Liver (tissue), 7 donors: ENCODE measurements at regions not wholly inside any gene's neighbourhood (a gene's known extent, or its start where the extent isn't known, plus 50 kb on each side); places are given as distances from the start of the nearest gene placed in this dataset.

Experiments used
- DNase-seq: peaks from one replicate; pipeline ENCODE4 v3.0.0-alpha.2; 2017; ENCODE audit warnings: low spot score
- H3K27ac ChIP-seq, 2 donors: one replicate each; pipeline ENCODE4 v1.7.0; 2013; ENCODE audit warnings: inconsistent platforms in 2 of 2, low read length in 2 of 2, control low read depth in 1 of 2, low read depth in 1 of 2, mild to moderate bottlenecking in 1 of 2
- H3K27me3 ChIP-seq, 4 donors: one replicate each; pipeline versions ENCODE4 v1.6.1 to v1.7.0; 2013; ENCODE audit warnings: low read length in 3 of 4, inconsistent platforms in 1 of 4, mild to moderate bottlenecking in 1 of 4, moderate library complexity in 1 of 4; ENCODE audit not compliant: control insufficient read depth in 4 of 4, insufficient read depth in 4 of 4
- H3K36me3 ChIP-seq, 4 donors: one replicate each; pipeline versions ENCODE4 v1.6.1 to v1.7.0; 2013; ENCODE audit warnings: low read length in 3 of 4, mild to moderate bottlenecking in 3 of 4, low read depth in 1 of 4, moderate library complexity in 1 of 4; ENCODE audit not compliant: control insufficient read depth in 4 of 4, insufficient read depth in 3 of 4
- H3K4me1 ChIP-seq, 4 donors: one replicate each; pipeline versions ENCODE4 v1.6.1 to v1.7.0; 2013; ENCODE audit warnings: low read length in 3 of 4, mild to moderate bottlenecking in 3 of 4, moderate library complexity in 1 of 4; ENCODE audit not compliant: control insufficient read depth in 4 of 4, insufficient read depth in 4 of 4
- H3K4me3 ChIP-seq, 3 donors: one replicate each; pipeline versions ENCODE4 v1.6.1 to v1.7.0; 2013; ENCODE audit warnings: low read length in 3 of 3, control low read depth in 1 of 3, low read depth in 1 of 3, mild to moderate bottlenecking in 1 of 3
- H3K9ac ChIP-seq, 2 donors: one replicate each; pipeline ENCODE4 v1.7.0; 2013; ENCODE audit warnings: low read length in 2 of 2, mild to moderate bottlenecking in 2 of 2, moderate library complexity in 2 of 2, control low read depth in 1 of 2, low read depth in 1 of 2
- H3K9me3 ChIP-seq, 4 donors: one replicate each; pipeline versions ENCODE4 v1.6.1 to v1.7.0; 2013; ENCODE audit warnings: low read length in 3 of 4; ENCODE audit not compliant: control insufficient read depth in 4 of 4
- ATF3 ChIP-seq: IDR thresholded peaks from 2 replicates; pipeline ENCODE4 v1.6.1; 2016; ENCODE audit warnings: antibody characterized with exemption
- EGR1 ChIP-seq, 2 donors: IDR thresholded peaks; 2 replicates each; pipeline ENCODE4 v1.6.1; 2016 to 2018; ENCODE audit warnings: antibody characterized with exemption in 2 of 2, low read depth in 2 of 2
- FOXA1 ChIP-seq: IDR thresholded peaks from 2 replicates; pipeline ENCODE4 v1.6.1; 2016; ENCODE audit warnings: antibody characterized with exemption
- FOXA2 ChIP-seq: IDR thresholded peaks from 2 replicates; pipeline ENCODE4 v1.6.1; 2016; ENCODE audit warnings: antibody characterized with exemption
- GABPA ChIP-seq, 2 donors: IDR thresholded peaks in 1 of 2; conservative IDR thresholded peaks in 1 of 2; 2 replicates each; pipeline ENCODE4 v1.6.1; 2016; ENCODE audit warnings: antibody characterized with exemption in 2 of 2, mild to moderate bottlenecking in 1 of 2, moderate library complexity in 1 of 2
- HNF4A ChIP-seq, 2 donors: conservative IDR thresholded peaks; 2 replicates each; pipeline ENCODE4 v1.6.1; 2016; ENCODE audit warnings: antibody characterized with exemption in 2 of 2, mild to moderate bottlenecking in 2 of 2
- HNF4G ChIP-seq: IDR thresholded peaks from 2 replicates; pipeline ENCODE4 v1.6.1; 2016; ENCODE audit warnings: antibody characterized with exemption
- MAX ChIP-seq: IDR thresholded peaks from 2 replicates; pipeline ENCODE4 v1.6.1; 2016; ENCODE audit warnings: antibody characterized with exemption
- NR2F2 ChIP-seq: IDR thresholded peaks from 2 replicates; pipeline ENCODE4 v1.6.1; 2016; ENCODE audit warnings: antibody characterized with exemption
- RAD21 ChIP-seq, 2 donors: IDR thresholded peaks; 2 replicates each; pipeline ENCODE4 v1.6.1; 2016; ENCODE audit warnings: antibody characterized with exemption in 2 of 2, mild to moderate bottlenecking in 2 of 2
- REST ChIP-seq: IDR thresholded peaks from 2 replicates; pipeline ENCODE4 v1.6.1; 2016; ENCODE audit warnings: antibody characterized with exemption, mild to moderate bottlenecking
- RXRA ChIP-seq, 2 donors: IDR thresholded peaks; 2 replicates each; pipeline ENCODE4 v1.6.1; 2017 to 2018; ENCODE audit warnings: antibody characterized with exemption in 2 of 2, mild to moderate bottlenecking in 1 of 2
- TAF1 ChIP-seq: conservative IDR thresholded peaks from 2 replicates; pipeline ENCODE4 v1.6.1; 2016; ENCODE audit warnings: antibody characterized with exemption, mild to moderate bottlenecking
- YY1 ChIP-seq: IDR thresholded peaks from 2 replicates; pipeline ENCODE4 v1.6.1; 2016; ENCODE audit warnings: antibody characterized with exemption, mild to moderate bottlenecking
- WGBS: extraction: QIAGEN DNeasy Blood & Tissue Kit; methylation state at CpG from one replicate; pipeline ENCODE4 v1.1.7; 2013; 5-methylcytosine and 5-hydroxymethylcytosine counted together
- TF ChIP-seq, protein P1 (sequence below): IDR thresholded peaks from 2 replicates; pipeline ENCODE4 v1.6.1; 2016; ENCODE audit warnings: antibody characterized with exemption
- donor health status: healthy.
- donor health status: healthy.
- donor health status: healthy.
- donor health status: healthy.

- H3K4me3 ChIP-seq, result no peak overlapping the region
- WGBS, result 95% methylated on average over 2 of the region's 2 CpGs
- no peak overlapping the region for H3K9ac ChIP-seq
- H3K27me3 ChIP-seq, result no peaks in the 10 kb centered on the region
- H3K9me3 ChIP-seq, result no peaks in the 10 kb centered on the region
- peaks cover 0 to 13% (median 9%) of the 10 kb centered on the region in 4 donors for H3K4me1 ChIP-seq
- DNase-seq, result no peak
- no peak for TF ChIP-seq MAX
- TF ChIP-seq HNF4G, result no peak
- no peak for TF ChIP-seq RAD21 (IDR thresholded peaks at IDR 0.05)
- TF ChIP-seq, protein P1, sequence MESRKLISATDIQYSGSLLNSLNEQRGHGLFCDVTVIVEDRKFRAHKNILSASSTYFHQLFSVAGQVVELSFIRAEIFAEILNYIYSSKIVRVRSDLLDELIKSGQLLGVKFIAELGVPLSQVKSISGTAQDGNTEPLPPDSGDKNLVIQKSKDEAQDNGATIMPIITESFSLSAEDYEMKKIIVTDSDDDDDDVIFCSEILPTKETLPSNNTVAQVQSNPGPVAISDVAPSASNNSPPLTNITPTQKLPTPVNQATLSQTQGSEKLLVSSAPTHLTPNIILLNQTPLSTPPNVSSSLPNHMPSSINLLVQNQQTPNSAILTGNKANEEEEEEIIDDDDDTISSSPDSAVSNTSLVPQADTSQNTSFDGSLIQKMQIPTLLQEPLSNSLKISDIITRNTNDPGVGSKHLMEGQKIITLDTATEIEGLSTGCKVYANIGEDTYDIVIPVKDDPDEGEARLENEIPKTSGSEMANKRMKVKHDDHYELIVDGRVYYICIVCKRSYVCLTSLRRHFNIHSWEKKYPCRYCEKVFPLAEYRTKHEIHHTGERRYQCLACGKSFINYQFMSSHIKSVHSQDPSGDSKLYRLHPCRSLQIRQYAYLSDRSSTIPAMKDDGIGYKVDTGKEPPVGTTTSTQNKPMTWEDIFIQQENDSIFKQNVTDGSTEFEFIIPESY, result no peak
- no peak for TF ChIP-seq HNF4A (conservative IDR thresholded peaks at IDR 0.05)
- no peak for TF ChIP-seq FOXA1
- no peak overlapping the region for H3K27ac ChIP-seq
- no peaks in the 10 kb centered on the region for H3K36me3 ChIP-seq
Observed at GRCh38 chr6:149218915-149219314, 98.6 kb upstream of the TAB2 start.

DNA sequence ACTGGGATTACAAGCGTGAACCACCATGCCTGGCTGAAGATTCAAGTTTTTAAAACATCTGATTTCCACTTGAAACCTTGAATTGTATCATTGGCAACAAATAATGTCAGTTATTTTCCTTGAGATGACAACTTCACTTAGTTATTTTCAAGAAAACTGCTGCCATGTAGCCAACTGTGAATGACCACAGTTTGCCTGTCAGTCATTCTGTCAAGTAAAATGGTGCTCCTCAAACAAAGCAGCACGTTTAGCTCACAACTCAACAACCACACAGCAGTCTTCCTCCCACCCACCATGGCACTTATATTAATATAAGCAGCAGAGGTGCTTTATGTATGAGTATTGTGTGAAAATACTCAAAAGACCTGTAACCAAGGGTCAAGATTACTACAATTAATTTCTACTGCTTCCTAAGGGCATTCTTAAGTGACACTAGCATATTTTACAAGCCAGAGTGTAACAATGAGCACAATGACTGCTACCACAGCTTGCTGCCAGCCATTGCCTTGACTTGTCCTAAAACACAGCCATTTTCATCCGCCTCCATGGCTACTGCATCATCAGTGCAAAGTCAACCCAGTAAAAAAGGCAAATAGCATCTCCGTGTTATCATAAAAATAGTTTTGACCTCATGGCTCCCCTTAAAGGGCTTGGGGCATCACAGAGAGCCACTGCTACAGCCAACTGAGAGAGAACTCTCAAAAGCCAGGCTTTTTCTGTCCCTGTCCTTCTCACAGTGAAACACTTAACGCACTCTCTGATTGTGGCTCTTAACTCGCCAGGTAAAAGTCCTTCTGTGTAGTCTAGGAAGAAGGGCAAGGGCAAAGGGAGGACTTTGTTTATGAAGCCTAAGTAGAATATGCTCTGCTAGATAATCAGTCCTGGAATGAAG is 96.4 kb upstream of the TAB2 start:
- no peak for TF ChIP-seq REST
- no peak for TF ChIP-seq ATF3
- no peak for TF ChIP-seq MAX
- TF ChIP-seq FOXA1, result no peak
- no peak for TF ChIP-seq RAD21 (IDR thresholded peaks at IDR 0.05)
- no peak for TF ChIP-seq TAF1
- TF ChIP-seq NR2F2, result no peak
- TF ChIP-seq GABPA (IDR thresholded peaks at IDR 0.05 in 1 of 2, conservative IDR thresholded peaks at IDR 0.05 in 1 of 2), result no peak
- TF ChIP-seq HNF4A (conservative IDR thresholded peaks at IDR 0.05), result no peak
- TF ChIP-seq HNF4G, result no peak
- no peak for TF ChIP-seq RXRA (IDR thresholded peaks at IDR 0.05)
- TF ChIP-seq FOXA2, result no peak
- no peak for TF ChIP-seq EGR1 (IDR thresholded peaks at IDR 0.05; ENCODE audit: low read depth in 2 of 2)
- no peak for TF ChIP-seq YY1
- no peak for DNase-seq
- H3K27me3 ChIP-seq, result no peaks in the 10 kb centered on the region

More for the DNA sequence above, 96.4 kb upstream of the TAB2 start:
- no peak overlapping the region for H3K4me3 ChIP-seq
- H3K9me3 ChIP-seq, result no peaks in the 10 kb centered on the region
- 91% methylated on average over 6 of the region's 6 CpGs for WGBS
- H3K4me1 ChIP-seq, result peaks cover 0 to 35% (median 26%) of the 10 kb centered on the region in 4 donors
- no peaks in the 10 kb centered on the region for H3K36me3 ChIP-seq
- H3K9ac ChIP-seq, result no peak overlapping the region
- no peak overlapping the region for H3K27ac ChIP-seq
